GM08714 (cell line): ENCODE measurements at regions not wholly inside any gene's neighbourhood (a gene's known extent, or its start where the extent isn't known, plus 50 kb on each side); places are given as distances from the start of the nearest gene placed in this dataset.

Experiments
- H3K4me3 ChIP-seq: fragments of 200-500 bp; sonication (Bioruptor generic); 2 replicates; pipeline ENCODE4 v1.5.1; 2014; ENCODE audit warnings: mild to moderate bottlenecking, low read length, inconsistent platforms
- ZNF274 ChIP-seq: IDR thresholded peaks from 2 replicates; pipeline ENCODE4 v1.6.1; 2012; ENCODE audit warnings: mild to moderate bottlenecking, low read depth, low read length

DNA sequence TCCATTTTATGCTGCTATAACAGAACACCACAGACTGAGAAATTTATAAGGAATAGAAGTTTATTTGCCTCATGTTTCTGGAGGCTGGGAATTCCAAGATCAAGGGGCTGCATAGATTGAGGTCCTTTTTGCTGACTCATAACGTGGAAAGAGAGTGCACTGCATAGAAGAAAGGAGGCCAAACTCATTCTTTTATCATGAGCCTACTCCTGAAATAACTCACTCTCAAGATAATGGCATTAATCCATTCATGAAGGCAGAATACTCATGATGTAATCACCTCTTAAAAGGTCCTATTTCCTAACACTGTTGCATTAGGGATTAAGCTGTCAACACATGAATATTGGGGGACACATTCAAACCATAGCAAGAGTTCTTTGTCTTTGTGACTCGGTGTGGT is 60.0 kb upstream of the FBXO33 start:
- TF ChIP-seq ZNF274: no peak
- no peak overlapping the region for H3K4me3 ChIP-seq

- no peak for TF ChIP-seq ZNF274
- no peak overlapping the region for H3K4me3 ChIP-seq
Measured at GRCh38 chr14:39491134-39491571, 58.9 kb upstream of the FBXO33 start.

- TF ChIP-seq ZNF274: no peak
- H3K4me3 ChIP-seq: no peak overlapping the region
Measured at GRCh38 chr14:39488600-39488999, 56.4 kb upstream of the FBXO33 start.

DNA sequence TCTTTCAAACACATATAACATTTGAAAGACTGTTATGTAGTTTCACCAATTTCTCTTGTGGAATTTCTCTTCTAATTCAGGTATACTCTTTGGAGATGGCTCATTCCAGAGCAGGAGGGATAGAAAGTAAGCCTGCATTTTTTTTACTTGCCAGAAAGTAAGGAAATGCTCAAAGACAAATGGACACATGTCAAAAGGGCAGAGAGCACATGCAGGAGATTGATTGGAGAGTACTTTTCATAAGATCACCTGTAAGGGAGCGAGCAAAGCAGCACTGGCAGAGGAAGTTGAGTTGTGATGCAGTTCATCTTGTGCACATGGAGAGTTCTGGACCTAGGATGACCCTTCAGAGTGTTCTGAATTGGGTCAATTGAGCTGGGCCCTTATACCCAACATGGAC is 51.4 kb upstream of the FBXO33 start:
- TF ChIP-seq ZNF274: no peak
- H3K4me3 ChIP-seq: no peak overlapping the region
